ENCODE measurements at regions not wholly inside any gene's neighbourhood (a gene's known extent, or its start where the extent isn't known, plus 50 kb on each side); places are given as distances from the start of the nearest gene placed in this dataset.

GRCh38 chr3:141426404-141427034 is 58.2 kb downstream of the ZBTB38 start:
- peak; percentile 90 for DNase-seq (ENCODE audit: low read depth)
- no peak for TF ChIP-seq CTCF (IDR thresholded peaks at IDR 0.05; ENCODE audit: low read length, missing control alignments)
- no peak overlapping the region for H3K4me3 ChIP-seq (replicated peaks; ENCODE audit: low read depth, low read length)

GRCh38 chr3:141427764-141428163 is 59.1 kb upstream of the RASA2 start:
- no peak for DNase-seq (ENCODE audit: low read depth)
- TF ChIP-seq CTCF (IDR thresholded peaks at IDR 0.05; ENCODE audit: low read length, missing control alignments) = no peak
- H3K4me3 ChIP-seq (replicated peaks; ENCODE audit: low read depth, low read length) = no peak overlapping the region

DNA sequence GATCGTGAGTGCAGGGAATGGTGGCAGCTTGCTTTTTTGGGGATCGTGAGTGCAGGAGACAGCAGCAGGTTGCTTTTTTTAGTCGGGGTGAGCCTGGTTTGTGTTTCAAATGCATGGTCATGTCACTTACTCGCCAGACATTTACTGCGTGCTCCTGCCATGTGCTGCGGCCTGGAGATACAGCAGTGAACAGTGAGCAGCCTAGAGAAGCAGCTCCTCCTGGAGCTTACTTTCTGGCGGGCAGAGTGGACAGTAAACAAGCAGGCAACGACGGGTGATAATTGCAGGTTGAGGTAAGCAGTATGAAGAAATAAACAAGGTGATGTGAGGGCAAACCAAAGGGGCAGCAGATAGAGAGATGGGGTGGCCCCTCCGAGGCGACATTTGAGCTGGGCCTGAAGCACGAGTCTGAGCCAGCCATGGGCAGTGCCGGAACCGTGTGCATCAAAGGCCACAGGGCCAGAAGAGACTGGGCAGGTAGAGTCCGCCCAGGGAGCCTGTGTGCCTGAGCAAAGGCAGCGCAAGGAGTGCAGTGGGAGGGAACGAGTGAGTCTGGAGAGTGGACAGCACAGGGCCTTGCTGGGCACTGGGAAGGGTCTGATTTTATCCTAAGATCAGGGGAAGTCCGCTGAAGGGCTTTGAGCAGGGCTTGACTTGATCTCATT is 57.3 kb upstream of the RASA2 start:
- TF ChIP-seq CTCF (IDR thresholded peaks at IDR 0.05; ENCODE audit: low read length, missing control alignments) = no peak
- H3K4me3 ChIP-seq (replicated peaks; ENCODE audit: low read depth, low read length) = no peak overlapping the region
- DNase-seq (ENCODE audit: low read depth) = no peak

DNA sequence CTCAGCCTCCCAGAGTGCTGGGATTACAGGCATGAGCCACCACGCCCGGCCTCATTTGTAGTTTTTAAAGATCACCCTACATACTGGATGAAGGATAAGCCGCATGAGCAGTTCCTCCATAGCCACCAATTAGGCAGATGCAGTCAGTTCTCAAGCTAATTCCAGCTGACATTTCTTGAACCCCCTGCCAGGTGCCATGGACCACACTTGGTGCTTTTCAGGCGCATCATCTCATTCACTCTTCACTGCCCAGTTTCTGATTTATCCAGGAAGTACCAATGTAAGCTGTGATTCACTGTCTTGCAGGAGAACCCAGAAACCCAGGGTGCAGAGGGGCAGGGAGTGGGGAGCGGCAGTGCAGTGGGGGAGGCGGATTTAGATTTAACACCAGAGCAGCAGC is 56.5 kb upstream of the RASA2 start:
- H3K4me3 ChIP-seq (replicated peaks; ENCODE audit: low read depth, low read length) = no peak overlapping the region
- TF ChIP-seq CTCF (IDR thresholded peaks at IDR 0.05; ENCODE audit: low read length, missing control alignments) = no peak
- no peak for DNase-seq (ENCODE audit: low read depth)

DNA sequence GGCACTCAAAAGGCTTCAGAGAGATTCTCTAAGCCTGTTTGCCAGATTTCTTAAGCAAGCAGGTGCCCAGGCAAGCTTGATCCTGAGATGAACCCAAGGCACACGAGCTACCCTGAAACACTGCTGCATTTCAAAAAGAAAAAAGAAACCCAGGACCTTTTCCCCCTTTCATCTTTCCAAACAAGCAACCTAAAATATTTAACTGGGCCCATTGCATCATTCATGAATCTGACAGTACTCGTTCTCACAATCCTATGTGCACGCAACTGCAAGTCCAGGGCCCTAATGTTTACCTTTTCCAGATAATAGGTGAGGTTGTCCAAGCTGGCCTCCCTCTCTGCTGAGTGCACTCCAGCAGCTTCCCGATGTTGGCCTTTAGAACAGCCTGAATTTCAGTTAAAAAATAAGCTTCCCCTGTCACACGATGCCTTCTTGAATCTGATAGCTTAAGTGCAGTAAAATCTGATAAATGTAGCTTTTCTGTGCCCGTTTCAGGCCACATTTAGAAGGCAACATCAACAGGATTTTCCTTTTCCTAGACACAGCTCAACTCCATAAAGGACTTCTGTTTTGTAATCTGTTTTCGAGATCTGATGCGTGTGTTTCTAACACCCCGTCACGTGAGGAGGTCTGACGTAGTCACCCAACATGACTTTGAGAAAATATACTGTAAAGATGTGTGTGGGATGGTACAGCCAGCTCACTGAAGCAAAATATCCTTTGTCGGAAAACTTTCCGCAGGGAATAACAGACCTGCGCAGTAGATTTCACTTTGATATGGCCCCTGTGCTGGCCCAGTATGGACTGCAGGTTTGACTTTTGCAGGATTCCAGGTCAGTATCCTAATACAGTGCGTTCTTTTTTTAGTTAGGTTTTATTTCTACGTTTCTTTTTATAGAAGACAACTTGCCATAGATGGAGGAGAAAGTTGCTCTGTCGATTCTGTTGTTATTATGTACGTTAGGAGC is 55.1 kb upstream of the RASA2 start:
- no peak for TF ChIP-seq CTCF (IDR thresholded peaks at IDR 0.05; ENCODE audit: low read length, missing control alignments)
- no peak for DNase-seq (ENCODE audit: low read depth)

GRCh38 chr3:141432904-141433303 is 53.9 kb upstream of the RASA2 start:
- no peak for TF ChIP-seq CTCF (IDR thresholded peaks at IDR 0.05; ENCODE audit: low read length, missing control alignments)
- H3K4me3 ChIP-seq (replicated peaks; ENCODE audit: low read depth, low read length) = no peak overlapping the region
- no peak for DNase-seq (ENCODE audit: low read depth)

More for the DNA sequence above, 55.1 kb upstream of the RASA2 start:
- no peak overlapping the region for H3K4me3 ChIP-seq (replicated peaks; ENCODE audit: low read depth, low read length)

All from fibroblast of pulmonary artery (primary cell).